ENCODE measurements at regions not wholly inside any gene's neighbourhood (a gene's known extent, or its start where the extent isn't known, plus 50 kb on each side); places are given as distances from the start of the nearest gene placed in this dataset.

- DNase-seq, result peak in 1 of 2 experiments; percentile 40
- no peak overlapping the region for H3K4me2 ChIP-seq
- no peak overlapping the region for H3K27ac ChIP-seq
- H3K36me3 ChIP-seq (ENCODE audit: low read depth), result no peaks in the 10 kb centered on the region
- H3K79me2 ChIP-seq (ENCODE audit: low read depth), result no peaks in the 10 kb centered on the region
- H3K4me3 ChIP-seq, result no peak overlapping the region
- ChIA-PET CTCF (no interaction called here), POLR2A (ENCODE audit: unreplicated experiment) (no interaction called here)
- no TSS peak for BruUV-seq (replicated peaks)
- no peaks in the 10 kb centered on the region for H3F3A ChIP-seq (ENCODE audit: insufficient read depth, low read depth)
- H2AFZ ChIP-seq, result no peak overlapping the region
- peaks cover 9% of the 10 kb centered on the region for H3K9me3 ChIP-seq (ENCODE audit: insufficient read depth, low read depth)
- H3K4me1 ChIP-seq (replicated peaks; ENCODE audit: insufficient read depth), result 0 out of 2 replicates have a peak, but pooled peaks cover under 1% of the 10 kb centered on the region
- intact Hi-C loops (cut with micrococcal nuclease; ENCODE audit: unreplicated experiment), result no loop called here
- TF ChIP-seq CTCF (conservative IDR thresholded peaks at IDR 0.05) (no peak), EZH2 (IDR thresholded peaks at IDR 0.05; ENCODE audit: low read depth) (no peak)
- peaks cover 3% of the 10 kb centered on the region; the same call in 1 of the 2 replicates for H3K9me2 ChIP-seq (ENCODE audit: insufficient read depth)
- H4K20me1 ChIP-seq (ENCODE audit: insufficient read depth), result no peaks in the 10 kb centered on the region
- no peaks in the 10 kb centered on the region for H3K27me3 ChIP-seq (ENCODE audit: insufficient read depth, low read depth)
Observed at GRCh38 chr2:122815120-122815519, 1059.7 kb downstream of the TSN start.

GRCh38 chr2:122816803-122817202 lies 1061.4 kb downstream of the TSN start:
- H2AFZ ChIP-seq, result no peak overlapping the region
- H3K79me2 ChIP-seq (ENCODE audit: low read depth), result no peaks in the 10 kb centered on the region
- no peaks in the 10 kb centered on the region for H3K36me3 ChIP-seq (ENCODE audit: low read depth)
- H3K9me3 ChIP-seq (ENCODE audit: insufficient read depth, low read depth), result no peaks in the 10 kb centered on the region; the same call in 1 of the 2 replicates
- H3K27ac ChIP-seq, result no peak overlapping the region
- no peaks in the 10 kb centered on the region for H3K27me3 ChIP-seq (ENCODE audit: insufficient read depth, low read depth)
- no TSS peak for BruUV-seq (replicated peaks)
- intact Hi-C loops (cut with micrococcal nuclease; ENCODE audit: unreplicated experiment), result no loop called here
- ChIA-PET CTCF (no interaction called here), POLR2A (ENCODE audit: unreplicated experiment) (no interaction called here)
- TF ChIP-seq EZH2 (IDR thresholded peaks at IDR 0.05; ENCODE audit: low read depth) (no peak), CTCF (conservative IDR thresholded peaks at IDR 0.05) (no peak)
- no peaks in the 10 kb centered on the region for H3F3A ChIP-seq (ENCODE audit: insufficient read depth, low read depth)
- no peak for DNase-seq
- no peak overlapping the region for H3K4me2 ChIP-seq
- H3K4me1 ChIP-seq (replicated peaks; ENCODE audit: insufficient read depth), result no peaks in the 10 kb centered on the region
- no peaks in the 10 kb centered on the region for H4K20me1 ChIP-seq (ENCODE audit: insufficient read depth)
- peaks cover 3% of the 10 kb centered on the region; the same call in 1 of the 2 replicates for H3K9me2 ChIP-seq (ENCODE audit: insufficient read depth)
- H3K4me3 ChIP-seq, result no peak overlapping the region

GRCh38 chr2:122822319-122822718 lies 1066.9 kb downstream of the TSN start:
- Histone ChIP-seq H4K20me1 (ENCODE audit: insufficient read depth) (no peaks in the 10 kb centered on the region), H3K4me1 (replicated peaks; ENCODE audit: insufficient read depth) (no peaks in the 10 kb centered on the region), H3K36me3 (ENCODE audit: low read depth) (no peaks in the 10 kb centered on the region), H3K9me3 (ENCODE audit: insufficient read depth, low read depth) (no peaks in the 10 kb centered on the region), H2AFZ (peak overlapping the region; percentile 43; the same call in 1 of the 2 replicates), H3K9me2 (ENCODE audit: insufficient read depth) (peaks cover 3% of the 10 kb centered on the region; the same call in 1 of the 2 replicates), H3K27ac (no peak overlapping the region), H3K4me2 (peak overlapping the region; percentile 6), H3K4me3 (no peak overlapping the region), H3K79me2 (ENCODE audit: low read depth) (no peaks in the 10 kb centered on the region), H3K27me3 (ENCODE audit: insufficient read depth, low read depth) (no peaks in the 10 kb centered on the region), H3F3A (ENCODE audit: insufficient read depth, low read depth) (no peaks in the 10 kb centered on the region)
- no peak for TF ChIP-seq EZH2 (IDR thresholded peaks at IDR 0.05; ENCODE audit: low read depth)
- TF ChIP-seq CTCF (conservative IDR thresholded peaks at IDR 0.05), result no peak
- intact Hi-C loops (cut with micrococcal nuclease; ENCODE audit: unreplicated experiment), result no loop called here
- no peak for DNase-seq
- ChIA-PET CTCF (no interaction called here), POLR2A (ENCODE audit: unreplicated experiment) (no interaction called here)
- BruUV-seq (replicated peaks), result no TSS peak

Measured in PC-9 (cell line).